NOMO-1 treated with DMSO at 0.1 percent for 48 hours (cell line): ENCODE measurements at regions not wholly inside any gene's neighbourhood (a gene's known extent, or its start where the extent isn't known, plus 50 kb on each side); places are given as distances from the start of the nearest gene placed in this dataset.
"Not testable (repeated sequence)": the region's sequence is repeated elsewhere in the genome, so short reads cannot be mapped to it uniquely, and the experiment has no call there.

Source experiments
- DNase-seq: peaks from one replicate; lab custom pipeline; 2025; ENCODE audit not compliant: unreplicated experiment; lab: John Stamatoyannopoulos, UW

DNA sequence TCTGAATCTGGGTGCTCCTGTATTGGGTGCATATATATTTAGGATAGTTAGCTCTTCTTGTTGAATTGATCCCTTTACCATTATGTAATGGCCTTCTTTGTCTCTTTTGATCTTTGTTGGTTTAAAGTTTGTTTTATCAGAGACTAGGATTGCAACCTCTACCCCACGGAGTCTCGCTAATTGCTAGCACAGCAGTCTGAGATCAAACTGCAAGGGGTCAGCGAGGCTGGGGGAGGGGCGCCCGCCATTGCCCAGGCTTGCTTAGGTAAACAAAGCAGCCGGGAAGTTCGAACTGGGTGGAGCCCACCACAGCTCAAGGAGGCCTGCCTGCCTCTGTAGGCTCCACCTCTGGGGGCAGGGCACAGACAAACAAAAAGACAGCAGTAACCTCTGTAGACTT is 421.8 kb downstream of the CSNK1G3 start:
- DNase-seq, result not testable (repeated sequence)

- DNase-seq, result no peak
Measured at GRCh38 chr5:123929055-123929474, 417.1 kb downstream of the CSNK1G3 start.

- no peak for DNase-seq
Measured at GRCh38 chr5:123928401-123928800, 416.4 kb downstream of the CSNK1G3 start.

- no peak for DNase-seq
Measured at GRCh38 chr5:123921193-123921592, 409.2 kb downstream of the CSNK1G3 start.

DNA sequence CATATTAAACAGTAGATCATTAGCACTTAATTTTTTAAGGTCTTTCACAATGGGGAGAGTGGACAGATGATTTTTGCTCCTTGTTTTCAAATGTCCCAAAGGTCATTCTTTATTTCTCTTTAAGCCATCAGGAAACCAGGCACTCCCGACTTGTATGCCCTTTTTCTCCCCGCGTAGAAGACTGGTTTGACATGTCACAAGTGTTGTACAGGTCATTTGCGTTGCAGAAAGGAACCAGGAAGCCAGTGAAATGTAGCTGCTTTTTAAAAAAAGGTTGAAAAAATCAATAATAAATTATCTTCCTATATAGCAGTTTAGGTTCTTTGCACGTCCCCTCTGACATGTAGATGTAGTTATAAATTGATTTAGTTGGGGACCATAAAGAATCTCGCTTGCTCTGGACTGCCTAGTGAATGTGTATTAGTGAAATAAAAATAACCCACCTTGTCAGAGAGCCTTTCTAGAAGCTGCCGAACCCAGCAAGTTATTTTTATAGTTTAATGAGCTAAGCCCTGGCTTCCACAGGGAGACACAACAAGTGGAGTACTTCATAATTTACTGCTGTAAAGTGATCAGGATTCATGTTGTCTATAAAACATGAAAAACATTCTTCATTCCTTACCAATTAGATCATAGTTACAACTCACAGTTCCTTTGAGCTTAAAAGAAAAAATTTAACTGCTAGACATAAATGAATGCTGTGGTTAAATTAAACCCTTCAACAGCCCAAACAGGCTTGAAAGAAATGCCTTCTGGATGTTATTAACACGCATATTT is 404.6 kb downstream of the CSNK1G3 start:
- DNase-seq, result no peak

- DNase-seq, result no peak
Measured at GRCh38 chr5:123914333-123914732, 402.4 kb downstream of the CSNK1G3 start.

GRCh38 chr5:123907349-123907748 is 395.4 kb downstream of the CSNK1G3 start:
- peak; percentile 8 for DNase-seq

DNA sequence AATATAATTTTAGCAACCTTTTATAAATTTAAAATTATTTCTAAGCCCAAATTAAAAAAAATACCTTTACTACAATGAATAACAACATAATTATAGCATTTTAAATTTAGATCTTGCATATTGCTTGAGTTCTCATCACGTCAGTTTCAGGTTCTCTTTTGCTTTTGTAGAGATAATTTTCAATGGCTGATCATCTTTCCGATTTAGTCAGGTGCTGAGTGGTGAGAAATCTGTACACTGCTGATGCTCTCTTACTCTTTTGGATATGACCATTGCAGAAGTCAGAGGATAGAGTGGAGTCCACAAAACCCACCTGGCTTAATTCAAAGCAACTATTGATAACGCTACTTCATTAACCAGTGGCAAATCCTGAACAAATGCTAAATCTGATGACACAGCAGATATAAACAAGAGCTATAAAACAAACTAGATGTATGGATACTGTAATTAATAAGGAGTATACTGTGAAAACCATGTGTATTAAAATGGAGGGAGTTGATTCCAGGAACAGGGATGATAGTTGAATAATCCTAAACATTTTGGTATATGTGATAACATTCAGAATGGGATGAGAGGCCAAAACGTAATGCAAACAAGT is 394.8 kb downstream of the CSNK1G3 start:
- no peak for DNase-seq

DNA sequence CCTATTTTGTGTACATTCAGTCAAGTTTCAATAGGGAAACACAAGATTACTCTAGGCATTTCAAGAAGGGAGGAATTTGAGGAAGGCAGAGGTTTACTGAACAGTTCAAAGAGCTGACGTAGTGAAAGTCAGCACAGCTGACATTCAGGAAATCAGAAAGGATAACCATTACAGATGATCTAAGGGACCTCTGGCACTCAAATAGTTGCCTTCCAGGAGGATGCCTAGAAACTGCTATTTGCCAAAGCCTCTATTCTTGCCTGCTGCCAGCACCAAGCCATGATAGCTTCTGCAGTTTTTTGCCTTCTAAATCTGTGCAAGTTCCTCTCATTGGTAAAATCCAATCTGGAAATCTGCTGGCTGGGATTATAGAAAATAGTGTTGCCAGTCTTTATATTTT is 373.1 kb downstream of the CSNK1G3 start:
- DNase-seq, result no peak

DNA sequence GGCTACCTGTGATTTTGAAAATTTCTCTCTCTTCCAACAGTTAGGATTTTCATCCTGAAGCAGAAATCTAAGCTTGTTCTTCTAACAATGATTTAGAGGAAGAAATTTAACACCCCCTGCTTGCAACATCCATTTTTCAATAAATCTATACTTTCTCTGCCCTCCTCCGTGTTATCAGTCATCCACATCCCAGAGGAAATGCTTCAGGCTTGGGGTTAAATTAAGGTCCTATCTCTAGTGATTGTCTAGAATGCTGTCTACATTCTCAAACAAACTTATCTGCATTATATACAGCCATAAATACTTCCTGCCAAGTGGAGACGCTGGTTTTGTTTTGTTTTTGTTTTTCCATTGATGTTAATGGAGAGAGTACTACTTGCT is 371.0 kb downstream of the CSNK1G3 start:
- no peak for DNase-seq

- no peak for DNase-seq
Measured at GRCh38 chr5:123882319-123882964, 370.5 kb downstream of the CSNK1G3 start.

GRCh38 chr5:123881759-123882244 is 369.8 kb downstream of the CSNK1G3 start:
- DNase-seq, result no peak

DNA sequence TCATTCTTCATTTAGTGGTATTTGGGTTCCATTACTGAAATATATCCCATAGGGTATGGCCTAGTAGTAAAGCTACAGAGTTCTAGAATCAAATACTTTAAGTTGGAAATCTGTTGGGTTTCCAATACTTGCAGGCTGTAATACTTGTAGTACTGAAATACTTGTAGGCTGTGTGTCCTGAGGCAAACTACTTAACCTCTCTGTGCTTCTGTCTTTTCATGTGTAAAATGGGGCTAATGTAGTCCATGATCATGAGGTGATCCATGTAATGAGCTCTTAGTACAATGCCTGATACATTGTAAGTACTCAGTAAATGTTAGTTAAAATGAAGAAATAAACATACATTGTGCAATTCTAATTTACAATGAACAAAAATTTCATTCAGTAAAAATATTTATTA is 368.9 kb downstream of the CSNK1G3 start:
- DNase-seq, result no peak

DNA sequence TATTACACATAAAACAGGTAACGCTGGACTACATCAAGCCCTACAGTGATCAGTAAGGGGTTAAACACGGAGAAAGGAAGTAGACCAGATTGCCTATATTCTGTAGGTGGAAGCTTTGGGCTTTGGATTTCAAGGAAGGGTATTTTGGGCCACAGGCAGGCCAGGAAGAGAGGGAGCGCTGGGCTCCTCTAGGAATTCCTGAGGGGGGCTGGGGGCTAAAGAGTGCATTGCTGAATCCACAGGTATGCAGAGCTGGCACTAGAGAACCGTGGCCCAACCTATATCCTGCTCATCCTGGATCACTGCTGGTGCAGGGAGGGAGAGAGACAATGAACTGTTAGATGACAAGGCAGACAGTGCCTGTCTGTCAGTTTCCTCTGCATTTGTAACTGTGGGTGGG is 367.1 kb downstream of the CSNK1G3 start:
- DNase-seq, result no peak

- DNase-seq, result no peak
Measured at GRCh38 chr5:123876276-123876790, 364.4 kb downstream of the CSNK1G3 start.

DNA sequence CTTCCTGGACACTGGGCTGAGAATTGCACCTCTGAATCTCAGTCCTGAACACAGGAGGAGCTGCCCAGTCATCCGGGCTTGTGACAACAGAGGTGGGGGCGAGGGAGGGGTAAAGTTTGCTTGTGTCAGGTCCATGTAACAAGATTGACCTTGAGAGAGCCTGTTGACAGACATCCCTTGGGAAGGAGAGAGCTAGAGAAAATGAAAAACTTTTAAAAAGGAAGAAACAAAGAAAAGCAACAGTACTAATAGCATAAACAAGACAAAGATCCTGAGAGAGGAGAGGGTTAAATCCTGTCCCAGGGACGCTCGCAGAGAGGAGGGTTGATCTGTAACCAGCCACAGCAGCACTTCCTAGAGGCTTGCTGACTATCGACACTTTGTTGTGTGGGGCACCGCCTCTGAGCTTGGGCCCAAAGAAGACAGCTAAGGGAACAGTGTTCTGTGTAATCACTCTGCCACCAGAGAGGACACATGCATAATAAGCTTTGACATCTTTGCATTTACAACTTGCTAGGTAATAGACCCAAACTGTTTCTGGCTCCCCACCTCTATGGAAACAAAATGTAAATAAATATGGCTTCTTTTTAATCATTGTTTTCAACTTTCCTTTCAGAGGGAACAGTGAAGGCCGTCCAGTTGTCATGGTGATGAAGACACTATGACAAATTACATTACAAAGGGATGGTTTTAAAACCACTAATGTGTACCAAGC is 363.7 kb downstream of the CSNK1G3 start:
- no peak for DNase-seq

- DNase-seq, result no peak
Measured at GRCh38 chr5:123874600-123875201, 362.7 kb downstream of the CSNK1G3 start.

- no peak for DNase-seq
Measured at GRCh38 chr5:123873846-123874245, 361.9 kb downstream of the CSNK1G3 start.

GRCh38 chr5:123871373-123871772 is 359.4 kb downstream of the CSNK1G3 start:
- no peak for DNase-seq

DNA sequence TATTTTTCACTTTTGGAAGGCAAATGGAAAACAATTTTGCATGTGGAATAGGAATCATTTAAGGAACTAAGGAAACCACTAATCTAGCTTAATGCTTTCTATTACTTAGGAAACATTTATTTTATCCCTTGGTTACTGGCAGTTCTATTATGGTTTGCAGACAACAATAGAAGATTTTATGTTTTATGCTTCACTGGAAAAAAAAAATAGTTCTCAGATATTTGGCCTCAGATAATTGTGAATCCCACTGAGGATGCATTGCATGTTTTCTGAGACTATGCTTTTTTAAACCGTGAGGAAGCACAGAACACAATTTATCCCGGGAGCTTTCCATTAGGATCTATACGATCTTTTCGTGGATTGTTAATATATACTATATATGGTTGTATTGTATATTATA is 356.9 kb downstream of the CSNK1G3 start:
- no peak for DNase-seq

DNA sequence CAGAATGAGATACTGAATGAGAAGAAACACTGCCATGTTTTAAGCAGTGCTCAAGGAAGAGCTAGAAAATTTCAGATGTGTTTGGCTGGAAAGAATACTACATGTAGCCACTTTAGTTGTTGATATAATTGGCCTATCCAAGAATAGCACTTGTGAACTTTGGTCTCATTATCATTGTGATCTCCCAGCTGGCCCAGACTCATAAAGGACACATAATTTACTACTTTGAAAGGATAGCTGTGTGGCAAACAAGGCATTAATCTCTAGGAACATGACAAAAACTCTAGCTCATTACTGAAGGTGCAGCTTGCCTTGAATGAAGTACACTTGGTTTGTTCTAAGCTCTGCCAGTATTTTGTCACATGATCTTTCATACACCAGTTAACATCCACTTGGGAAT is 356.3 kb downstream of the CSNK1G3 start:
- no peak for DNase-seq
